ENCODE measurements at regions not wholly inside any gene's neighbourhood (a gene's known extent, or its start where the extent isn't known, plus 50 kb on each side); places are given as distances from the start of the nearest gene placed in this dataset.

GRCh38 chrX:5810636-5811035 is 418.0 kb downstream of the NLGN4X start:
- TF ChIP-seq POLR2A (IDR thresholded peaks at IDR 0.05), result no peak
- TF ChIP-seq, protein P1, sequence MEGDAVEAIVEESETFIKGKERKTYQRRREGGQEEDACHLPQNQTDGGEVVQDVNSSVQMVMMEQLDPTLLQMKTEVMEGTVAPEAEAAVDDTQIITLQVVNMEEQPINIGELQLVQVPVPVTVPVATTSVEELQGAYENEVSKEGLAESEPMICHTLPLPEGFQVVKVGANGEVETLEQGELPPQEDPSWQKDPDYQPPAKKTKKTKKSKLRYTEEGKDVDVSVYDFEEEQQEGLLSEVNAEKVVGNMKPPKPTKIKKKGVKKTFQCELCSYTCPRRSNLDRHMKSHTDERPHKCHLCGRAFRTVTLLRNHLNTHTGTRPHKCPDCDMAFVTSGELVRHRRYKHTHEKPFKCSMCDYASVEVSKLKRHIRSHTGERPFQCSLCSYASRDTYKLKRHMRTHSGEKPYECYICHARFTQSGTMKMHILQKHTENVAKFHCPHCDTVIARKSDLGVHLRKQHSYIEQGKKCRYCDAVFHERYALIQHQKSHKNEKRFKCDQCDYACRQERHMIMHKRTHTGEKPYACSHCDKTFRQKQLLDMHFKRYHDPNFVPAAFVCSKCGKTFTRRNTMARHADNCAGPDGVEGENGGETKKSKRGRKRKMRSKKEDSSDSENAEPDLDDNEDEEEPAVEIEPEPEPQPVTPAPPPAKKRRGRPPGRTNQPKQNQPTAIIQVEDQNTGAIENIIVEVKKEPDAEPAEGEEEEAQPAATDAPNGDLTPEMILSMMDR (IDR thresholded peaks at IDR 0.05), result no peak

Measured in Peyer's patch (tissue), 4 donors.